D721Med (cell line): ENCODE measurements at regions not wholly inside any gene's neighbourhood (a gene's known extent, or its start where the extent isn't known, plus 50 kb on each side); places are given as distances from the start of the nearest gene placed in this dataset.
A peak's percentile ranks its signal among the peaks of the same experiment; 100 is the strongest.

Experiments
- DNase-seq: peaks from one replicate; pipeline ENCODE4 v3.0.0; 2011; ENCODE audit warnings: low spot score; ENCODE audit not compliant: insufficient read length
- FAIRE-seq: peaks from 2 replicates; lab custom pipeline; 2011; peaks lifted over from hg19 to GRCh38; lab: Jason Lieb, UNC
- CTCF ChIP-seq: IDR thresholded peaks from 2 replicates; pipeline ENCODE4 v1.5.1; 2012; ENCODE audit warnings: mild to moderate bottlenecking, control low read depth; ENCODE audit not compliant: insufficient read depth; ENCODE audit errors: missing control alignments

GRCh38 chr12:89139390-89139789 is 212.9 kb downstream of the DUSP6 start:
- no peak for DNase-seq
- no peak for FAIRE-seq
- no peak for TF ChIP-seq CTCF

- DNase-seq (no peak), FAIRE-seq (no peak)
- TF ChIP-seq CTCF, result no peak
These were observed 214.1 kb downstream of the DUSP6 start for GRCh38 chr12:89138048-89138852.

- no peak for DNase-seq
- FAIRE-seq, result no peak
- TF ChIP-seq CTCF, result no peak
These were observed 216.2 kb downstream of the DUSP6 start for GRCh38 chr12:89135976-89136634.

- no peak for TF ChIP-seq CTCF
- DNase-seq, result no peak
- FAIRE-seq, result no peak
These were observed 218.0 kb downstream of the DUSP6 start for GRCh38 chr12:89134213-89134770.

- no peak for FAIRE-seq
- no peak for TF ChIP-seq CTCF
These were observed 223.0 kb downstream of the DUSP6 start for GRCh38 chr12:89129167-89129870.

GRCh38 chr12:89126712-89127111 is 225.6 kb downstream of the DUSP6 start:
- TF ChIP-seq CTCF, result no peak
- no peak for DNase-seq
- FAIRE-seq, result peak; percentile 79

More at GRCh38 chr12:89129167-89129870, 223.0 kb downstream of the DUSP6 start:
- DNase-seq, result no peak
